Omental fat pad (tissue), 3 donors: ENCODE measurements at regions not wholly inside any gene's neighbourhood (a gene's known extent, or its start where the extent isn't known, plus 50 kb on each side); places are given as distances from the start of the nearest gene placed in this dataset.
"Not testable (repeated sequence)": the region's sequence is repeated elsewhere in the genome, so short reads cannot be mapped to it uniquely, and the experiment has no call there.

Experiments
- ATAC-seq: fragments of 150-250 bp; one replicate; pipeline ENCODE4 v1.9.1; 2016; ENCODE audit warnings: mild to moderate bottlenecking, moderate library complexity; ENCODE audit not compliant: low FRiP score
- DNase-seq: peaks from one replicate; pipeline ENCODE4 v3.0.0-alpha.2; 2019; ENCODE audit warnings: low spot score
- TF ChIP-seq, protein P1 (sequence below), 3 donors: fragments of 450-650 bp; IDR thresholded peaks; one replicate each; pipeline ENCODE4 v1.5.1; 2016 to 2017; ENCODE audit warnings: antibody characterized with exemption in 3 of 3, mild to moderate bottlenecking in 3 of 3, moderate library complexity in 2 of 3

- TF ChIP-seq, protein P1, sequence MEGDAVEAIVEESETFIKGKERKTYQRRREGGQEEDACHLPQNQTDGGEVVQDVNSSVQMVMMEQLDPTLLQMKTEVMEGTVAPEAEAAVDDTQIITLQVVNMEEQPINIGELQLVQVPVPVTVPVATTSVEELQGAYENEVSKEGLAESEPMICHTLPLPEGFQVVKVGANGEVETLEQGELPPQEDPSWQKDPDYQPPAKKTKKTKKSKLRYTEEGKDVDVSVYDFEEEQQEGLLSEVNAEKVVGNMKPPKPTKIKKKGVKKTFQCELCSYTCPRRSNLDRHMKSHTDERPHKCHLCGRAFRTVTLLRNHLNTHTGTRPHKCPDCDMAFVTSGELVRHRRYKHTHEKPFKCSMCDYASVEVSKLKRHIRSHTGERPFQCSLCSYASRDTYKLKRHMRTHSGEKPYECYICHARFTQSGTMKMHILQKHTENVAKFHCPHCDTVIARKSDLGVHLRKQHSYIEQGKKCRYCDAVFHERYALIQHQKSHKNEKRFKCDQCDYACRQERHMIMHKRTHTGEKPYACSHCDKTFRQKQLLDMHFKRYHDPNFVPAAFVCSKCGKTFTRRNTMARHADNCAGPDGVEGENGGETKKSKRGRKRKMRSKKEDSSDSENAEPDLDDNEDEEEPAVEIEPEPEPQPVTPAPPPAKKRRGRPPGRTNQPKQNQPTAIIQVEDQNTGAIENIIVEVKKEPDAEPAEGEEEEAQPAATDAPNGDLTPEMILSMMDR (IDR thresholded peaks at IDR 0.05) = no peak
- no peak for ATAC-seq
- no peak for DNase-seq
Observed at GRCh38 chr2:125796784-125797183, 859.2 kb upstream of the GYPC start.

- TF ChIP-seq, protein P1 (IDR thresholded peaks at IDR 0.05) = no peak
- no peak for DNase-seq
- ATAC-seq = no peak
Observed at GRCh38 chr2:125797192-125797591, 858.8 kb upstream of the GYPC start.

DNA sequence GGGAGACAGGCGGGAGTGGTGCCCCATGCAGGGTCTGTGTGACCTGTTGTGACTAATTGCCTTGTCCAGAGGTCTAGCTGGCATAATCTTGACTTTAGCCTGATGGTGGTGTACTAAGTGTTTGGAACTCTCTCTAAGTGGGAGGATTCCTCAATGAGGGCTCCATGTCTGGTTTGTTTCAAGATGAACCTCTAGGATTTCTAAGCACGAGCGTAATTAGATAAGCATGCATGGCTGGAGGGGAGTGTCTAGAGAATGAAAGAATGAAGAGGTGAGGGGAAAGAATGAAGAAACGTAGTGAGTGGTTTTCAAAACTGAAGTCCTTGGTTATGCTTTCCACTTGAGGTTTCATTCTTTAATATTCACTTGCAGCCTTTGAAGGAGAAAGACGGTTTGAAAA, 833.2 kb upstream of the GYPC start:
- DNase-seq (no peak), ATAC-seq (no peak)
- TF ChIP-seq, protein P1 (IDR thresholded peaks at IDR 0.05) = no peak

DNA sequence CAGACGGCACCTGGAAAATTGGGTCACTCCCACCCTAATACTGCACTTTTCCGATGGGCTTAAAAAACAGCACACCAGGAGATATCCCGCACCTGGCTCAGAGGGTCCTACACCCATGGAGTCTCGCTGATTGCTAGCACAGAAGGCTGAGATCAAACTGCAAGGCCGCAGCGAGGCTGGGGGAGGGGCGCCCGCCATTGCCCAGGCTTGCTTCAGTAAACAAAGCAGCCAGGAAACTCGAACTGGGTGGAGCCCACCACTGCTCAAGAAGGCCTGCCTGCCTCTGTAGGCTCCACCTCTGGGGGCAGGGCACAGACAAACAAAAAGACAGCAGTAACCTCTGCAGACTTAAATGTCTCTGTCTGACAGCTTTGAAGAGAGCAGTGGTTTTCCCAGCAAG, 830.2 kb upstream of the GYPC start:
- not testable (repeated sequence) for DNase-seq, ATAC-seq

GRCh38 chr2:125837128-125837527, 818.8 kb upstream of the GYPC start:
- DNase-seq = no peak
- no peak for ATAC-seq
- TF ChIP-seq, protein P1 (IDR thresholded peaks at IDR 0.05) = no peak

- ATAC-seq (no peak), DNase-seq (no peak)
- TF ChIP-seq, protein P1 (IDR thresholded peaks at IDR 0.05) = no peak
Observed at GRCh38 chr2:125837611-125838010, 818.3 kb upstream of the GYPC start.

- ATAC-seq = no peak
- DNase-seq = no peak
- TF ChIP-seq, protein P1 (IDR thresholded peaks at IDR 0.05) = no peak
Observed at GRCh38 chr2:125839945-125840344, 816.0 kb upstream of the GYPC start.

GRCh38 chr2:125842041-125842440, 813.9 kb upstream of the GYPC start:
- TF ChIP-seq, protein P1 (IDR thresholded peaks at IDR 0.05) = no peak
- DNase-seq (no peak), ATAC-seq (no peak)
